NCI-H2196 treated with DMSO at 0.1 percent for 48 hours (cell line): ENCODE measurements at regions not wholly inside any gene's neighbourhood (a gene's known extent, or its start where the extent isn't known, plus 50 kb on each side); places are given as distances from the start of the nearest gene placed in this dataset.
A peak's percentile ranks its signal among the peaks of the same experiment; 100 is the strongest.
"Not testable (repeated sequence)": the region's sequence is repeated elsewhere in the genome, so short reads cannot be mapped to it uniquely, and the experiment has no call there.

ENCODE experiments used
- DNase-seq: peaks from one replicate; lab custom pipeline; 2025; ENCODE audit not compliant: unreplicated experiment; lab: John Stamatoyannopoulos, UW

DNA sequence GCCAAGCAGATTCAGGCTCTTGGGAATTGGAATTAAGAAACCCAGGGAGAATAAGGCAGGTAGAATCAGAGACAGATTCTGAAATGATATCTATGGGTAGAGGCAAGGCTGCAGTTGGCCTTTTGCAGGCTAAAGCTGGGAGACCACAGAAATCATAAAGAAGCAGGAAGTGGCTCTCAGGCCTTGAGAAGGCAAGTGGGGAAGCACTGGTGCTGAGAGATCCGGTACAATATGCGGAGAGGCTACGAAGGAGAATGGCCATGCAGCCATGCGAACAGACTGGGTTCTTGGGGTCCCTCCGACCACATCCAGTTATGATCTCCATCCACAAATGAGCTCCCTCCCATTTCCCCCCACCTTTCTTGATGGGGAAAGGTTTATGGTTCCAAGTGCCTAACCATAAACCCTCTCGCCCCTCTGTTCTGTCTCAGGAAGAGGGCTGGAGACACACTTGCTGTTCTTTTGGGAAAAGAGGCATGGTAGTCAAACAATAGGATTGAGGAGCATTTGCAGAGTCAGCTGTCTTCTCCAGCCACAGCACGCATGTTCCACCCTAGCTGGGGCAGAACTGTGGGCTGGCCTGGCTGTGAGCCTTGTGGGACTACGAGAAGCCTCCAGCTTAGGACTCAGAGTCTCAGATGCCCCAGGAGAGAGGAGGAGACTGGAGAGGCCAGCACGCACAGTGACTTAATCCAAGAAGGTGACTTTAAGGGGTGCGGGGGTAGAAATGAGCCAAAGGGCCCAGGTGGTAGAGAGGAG is 99.6 kb downstream of the RPLP1 start:
- DNase-seq: no peak

- no peak for DNase-seq
Observed at GRCh38 chr15:69553686-69554085, 101.1 kb downstream of the RPLP1 start.

DNA sequence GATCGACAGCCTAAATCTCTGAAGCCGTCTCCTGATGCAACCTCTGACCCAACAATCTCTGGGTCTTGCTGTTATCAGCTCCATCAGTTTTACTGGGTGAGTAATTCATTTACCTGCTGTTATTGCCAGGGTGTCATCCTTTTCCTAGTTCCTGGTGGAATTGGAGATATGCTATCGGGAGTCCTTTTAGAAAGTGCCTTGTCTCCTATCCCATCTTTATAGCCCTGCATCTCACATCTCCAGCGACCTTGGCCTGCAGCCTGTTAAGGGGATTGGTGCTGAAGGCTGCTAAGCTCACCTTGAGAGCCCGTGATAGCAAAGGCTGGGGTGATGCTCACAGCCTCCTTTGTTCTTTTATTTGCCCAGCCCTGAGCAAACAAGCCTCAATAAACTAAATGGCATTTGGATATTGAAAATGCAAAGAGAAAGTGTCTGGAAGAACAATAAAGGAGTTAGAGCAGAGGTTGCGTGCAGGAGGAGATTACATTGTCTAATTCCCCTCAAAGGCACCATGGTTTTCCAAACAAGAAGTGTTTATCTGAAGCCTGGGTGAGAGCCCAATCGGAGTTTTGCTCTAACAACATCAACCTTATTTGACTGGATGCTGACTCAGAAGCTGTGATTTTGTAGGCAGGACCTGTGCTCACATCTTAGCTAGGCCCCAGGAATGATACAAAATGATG is 101.8 kb downstream of the RPLP1 start:
- peak; percentile 61 for DNase-seq

GRCh38 chr15:69555080-69555479 is 102.5 kb downstream of the RPLP1 start:
- DNase-seq: no peak

- no peak for DNase-seq
Observed at GRCh38 chr15:69556344-69556743, 103.7 kb downstream of the RPLP1 start.

DNA sequence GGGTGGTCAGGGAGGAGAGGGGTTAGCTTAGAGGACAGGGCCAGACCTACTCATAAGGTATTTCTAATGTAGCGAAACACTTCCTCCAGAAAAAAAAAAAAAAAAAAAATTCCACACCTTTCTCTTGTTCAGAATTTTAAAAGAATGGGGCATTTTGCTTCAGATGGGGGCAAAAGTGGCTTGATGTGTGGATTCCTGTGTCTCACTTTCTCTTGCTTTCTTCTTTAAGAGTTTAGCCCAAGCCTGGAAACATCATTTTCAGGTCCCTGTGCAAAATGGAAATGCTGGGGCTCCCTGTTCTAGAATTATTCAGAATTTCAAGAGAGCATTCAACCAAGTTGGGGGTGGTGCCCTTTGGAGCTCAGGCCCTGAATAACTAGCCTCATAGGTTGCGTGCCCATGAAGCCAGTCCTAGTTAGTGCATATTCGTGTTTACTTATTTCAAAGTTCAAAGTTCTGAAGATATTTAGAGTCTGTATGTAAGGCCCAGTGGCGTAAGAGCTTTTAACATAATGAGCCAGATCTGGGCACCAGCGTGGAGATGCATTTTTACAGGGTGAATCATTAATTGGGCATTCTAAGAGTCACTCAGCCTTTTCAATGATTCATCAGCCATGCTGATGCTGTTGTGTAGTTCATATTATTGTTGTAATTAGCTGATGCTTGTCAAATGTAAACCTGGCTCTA is 104.5 kb downstream of the RPLP1 start:
- no peak for DNase-seq

- no peak for DNase-seq
Observed at GRCh38 chr15:69557707-69558409, 105.2 kb downstream of the RPLP1 start.

DNA sequence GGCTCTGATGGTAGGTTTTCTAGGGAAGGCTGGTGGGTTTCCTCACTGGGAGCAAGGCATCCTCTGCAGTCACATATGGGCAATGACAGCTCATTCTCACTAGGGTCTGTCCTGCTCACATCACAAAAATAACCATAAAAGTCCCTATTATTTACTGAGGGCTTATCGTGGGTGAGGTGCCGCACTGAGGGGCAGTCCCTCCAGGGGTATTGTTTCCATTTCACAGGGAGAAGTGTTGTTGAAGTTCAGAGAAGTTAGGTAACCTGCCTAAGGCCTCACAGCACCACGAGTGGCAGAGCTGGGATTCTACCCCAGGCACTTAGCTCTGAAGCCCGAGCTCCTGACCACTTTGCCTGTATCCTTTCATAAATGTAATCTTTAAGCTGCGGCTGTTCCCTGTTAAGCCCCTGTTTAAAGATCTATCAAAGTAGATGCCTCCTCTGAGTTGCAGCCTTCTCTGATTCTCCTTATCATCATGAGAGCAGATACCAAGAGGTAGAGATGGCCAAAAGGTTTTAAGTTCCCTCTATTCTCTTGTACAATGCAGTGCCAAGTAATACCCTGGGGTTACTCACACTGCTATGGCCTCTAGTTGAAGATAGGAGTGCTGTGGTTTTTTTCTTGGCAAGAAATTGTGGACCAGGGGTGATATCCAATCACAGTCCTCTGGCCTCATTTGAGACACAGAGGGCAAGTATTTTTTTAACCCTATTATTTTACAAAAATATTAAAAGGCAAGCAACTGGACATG is 107.0 kb downstream of the RPLP1 start:
- DNase-seq: no peak

GRCh38 chr15:69561071-69561784 is 108.6 kb downstream of the RPLP1 start:
- DNase-seq: peak; percentile 37

DNA sequence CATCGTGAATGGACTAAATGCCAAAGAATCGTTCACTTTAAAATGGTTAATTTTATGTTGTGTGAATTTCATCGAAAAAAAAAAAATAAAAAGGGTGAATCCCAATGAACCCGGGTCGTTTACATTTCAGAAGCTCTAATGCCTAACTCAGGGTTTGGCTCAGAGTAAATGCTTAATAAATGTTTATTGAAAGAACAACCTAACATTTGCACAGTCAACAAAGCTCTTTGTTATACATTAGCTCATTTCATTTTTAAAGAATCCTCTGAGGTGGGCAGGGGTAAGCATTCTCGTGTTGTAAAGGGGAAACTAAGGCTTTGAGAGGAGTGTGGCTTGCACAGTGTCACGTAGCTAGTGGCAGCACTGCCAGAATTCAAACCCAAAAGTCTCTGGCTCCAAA is 109.5 kb downstream of the RPLP1 start:
- DNase-seq: no peak

- DNase-seq: no peak
Observed at GRCh38 chr15:69562564-69562963, 109.9 kb downstream of the RPLP1 start.

DNA sequence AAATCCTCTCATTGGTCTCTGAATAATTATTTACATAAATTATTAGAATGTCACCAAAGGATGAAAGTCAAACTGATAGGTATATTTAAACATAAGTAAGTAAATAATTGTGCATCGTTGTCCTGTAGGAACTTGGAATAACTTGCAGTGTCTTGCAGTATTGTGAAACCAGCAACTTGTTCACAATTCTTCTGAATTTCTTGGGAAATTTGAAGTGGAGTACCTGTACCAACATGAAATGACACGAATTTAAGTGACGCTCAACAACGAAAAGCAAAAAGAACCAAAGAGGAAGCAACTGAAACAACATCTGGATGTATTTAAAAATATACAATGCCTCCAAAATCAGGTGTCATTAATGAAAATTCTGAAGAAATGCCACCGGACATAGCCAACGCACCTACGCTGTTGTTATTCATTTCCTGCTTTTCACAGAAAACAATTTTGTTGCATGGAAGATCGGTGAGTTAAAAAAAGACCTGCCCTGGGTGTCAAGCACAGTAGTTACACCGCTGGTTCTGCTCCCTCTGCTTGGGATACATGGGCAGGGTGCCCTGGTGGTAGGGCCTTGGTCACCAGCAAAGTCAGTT is 112.5 kb downstream of the RPLP1 start:
- no peak for DNase-seq

DNA sequence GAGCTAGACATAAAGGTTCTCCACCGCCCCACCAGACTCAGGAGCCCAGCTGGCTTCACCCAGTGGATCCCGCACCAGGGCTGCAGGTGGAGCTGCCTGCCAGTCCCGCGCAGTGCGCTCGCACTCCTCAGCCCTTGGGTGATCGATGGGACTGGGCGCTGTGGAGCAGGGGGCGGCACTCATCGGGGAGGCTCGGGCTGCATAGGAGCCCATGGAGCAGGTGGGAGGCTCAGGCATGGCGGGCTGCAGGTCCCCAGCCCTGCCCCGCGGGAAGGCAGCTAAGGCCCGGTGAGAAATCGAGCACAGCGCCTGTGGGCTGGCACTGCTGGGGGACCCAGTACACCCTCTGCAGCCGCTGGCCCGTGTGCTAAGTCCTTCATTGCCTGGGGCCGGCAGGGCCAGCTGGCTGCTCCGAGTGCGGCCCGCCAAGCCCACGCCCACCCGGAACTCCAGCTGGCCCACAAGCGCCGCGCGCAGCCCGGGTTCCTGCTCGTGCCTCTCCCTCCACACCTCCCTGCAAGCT is 114.7 kb downstream of the RPLP1 start:
- not testable (repeated sequence) for DNase-seq

DNA sequence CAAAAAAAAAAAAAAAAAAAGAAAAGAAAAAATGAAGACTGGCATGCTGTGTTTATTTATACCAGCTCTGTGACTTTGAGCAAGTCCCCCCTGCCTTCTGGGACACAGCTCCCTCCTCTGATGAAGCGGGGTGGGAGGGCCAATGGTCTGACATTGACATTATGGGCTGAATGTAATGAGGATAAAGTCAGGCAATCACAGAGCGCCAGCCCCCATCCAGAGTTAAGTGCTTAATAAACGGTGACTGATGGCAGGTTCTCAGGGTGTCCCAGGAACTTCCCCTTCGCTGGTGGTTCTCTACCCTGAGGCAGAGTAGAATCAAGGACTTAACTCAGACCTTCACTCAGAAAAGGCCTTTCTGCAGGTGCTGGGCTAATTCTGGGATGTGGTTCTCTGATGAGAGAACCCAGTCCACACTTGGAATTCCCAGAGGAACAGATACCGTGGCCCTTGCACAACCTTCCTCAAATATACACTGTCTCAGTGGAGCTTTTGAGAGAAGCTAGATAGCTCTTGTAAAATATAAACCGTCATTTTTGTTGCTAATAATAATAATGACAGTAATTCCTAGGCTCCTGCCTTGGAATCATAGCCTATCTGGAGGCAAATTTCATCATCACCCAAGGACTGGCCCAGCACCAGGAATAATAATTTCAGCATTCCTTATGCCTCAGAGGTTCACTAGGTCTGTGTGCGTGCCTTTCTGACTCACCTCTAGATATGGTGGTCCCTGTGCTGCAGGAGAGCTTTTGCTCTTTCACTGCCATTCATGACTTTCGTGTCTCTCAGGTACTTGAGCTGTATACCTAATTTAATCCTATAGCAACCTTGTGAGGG is 115.8 kb downstream of the RPLP1 start:
- no peak for DNase-seq

DNA sequence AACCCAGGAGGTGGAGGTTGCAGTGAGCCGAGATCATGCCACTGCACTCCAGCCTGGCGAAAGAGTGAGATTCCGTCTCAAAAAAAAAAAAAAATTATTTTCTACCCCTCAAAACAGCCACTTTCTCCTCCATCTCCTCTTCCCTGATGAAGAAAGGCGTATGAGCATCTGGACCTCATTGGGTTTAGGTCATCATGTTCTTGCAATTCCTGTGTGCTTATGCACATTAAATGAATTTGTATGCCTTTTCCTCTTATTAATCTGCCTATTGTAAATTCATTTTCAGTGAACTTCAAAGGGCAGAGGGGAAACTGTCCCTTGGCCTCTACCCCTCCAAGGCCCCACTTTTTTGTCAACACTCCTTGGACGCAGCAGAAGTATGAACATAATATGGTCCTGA is 117.8 kb downstream of the RPLP1 start:
- DNase-seq: no peak

DNA sequence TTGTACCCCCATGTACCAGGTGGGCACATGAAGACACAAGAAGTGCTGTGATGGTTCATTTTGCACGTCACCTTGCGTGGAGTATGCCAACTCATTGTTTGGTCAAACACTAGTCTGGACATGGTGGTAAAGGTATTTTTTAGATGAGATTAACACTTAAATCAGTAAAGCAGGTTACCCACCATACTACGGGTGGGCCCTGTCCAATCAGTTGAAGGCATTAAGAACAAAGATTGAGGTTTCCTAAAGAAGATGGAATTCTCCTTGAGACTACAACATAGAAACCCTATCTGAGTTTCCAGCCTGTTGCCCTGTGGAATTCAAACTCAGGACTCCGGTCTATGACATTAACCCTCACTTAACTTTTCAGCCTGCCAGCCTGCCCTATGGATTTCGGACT is 118.4 kb downstream of the RPLP1 start:
- DNase-seq: no peak

- not testable (repeated sequence) for DNase-seq
Observed at GRCh38 chr15:69573278-69573677, 120.7 kb downstream of the RPLP1 start.

GRCh38 chr15:69573815-69574475 is 121.3 kb downstream of the RPLP1 start:
- DNase-seq: no peak
